ES-I3 (cell line): ENCODE measurements at regions not wholly inside any gene's neighbourhood (a gene's known extent, or its start where the extent isn't known, plus 50 kb on each side); places are given as distances from the start of the nearest gene placed in this dataset.
"Not testable (repeated sequence)": the region's sequence is repeated elsewhere in the genome, so short reads cannot be mapped to it uniquely, and the experiment has no call there.

Experiments
- H3K36me3 ChIP-seq: 2 replicates; pipeline ENCODE4 v1.6.1; 2013; ENCODE audit warnings: mild to moderate bottlenecking, low read length, control low read depth, moderate library complexity; ENCODE audit not compliant: insufficient read depth
- H3K4me1 ChIP-seq: 2 replicates; pipeline ENCODE4 v1.6.1; 2013; ENCODE audit warnings: mild to moderate bottlenecking, control low read depth, low read length; ENCODE audit not compliant: insufficient read depth
- H3K9ac ChIP-seq: 2 replicates; pipeline ENCODE4 v1.6.1; 2013; ENCODE audit warnings: low read depth, mild to moderate bottlenecking, low read length, moderate library complexity
- H3K9me3 ChIP-seq: 2 replicates; pipeline ENCODE4 v1.6.1; 2013; ENCODE audit warnings: mild to moderate bottlenecking, low read length, moderate library complexity; ENCODE audit not compliant: control insufficient read depth, insufficient read depth

DNA sequence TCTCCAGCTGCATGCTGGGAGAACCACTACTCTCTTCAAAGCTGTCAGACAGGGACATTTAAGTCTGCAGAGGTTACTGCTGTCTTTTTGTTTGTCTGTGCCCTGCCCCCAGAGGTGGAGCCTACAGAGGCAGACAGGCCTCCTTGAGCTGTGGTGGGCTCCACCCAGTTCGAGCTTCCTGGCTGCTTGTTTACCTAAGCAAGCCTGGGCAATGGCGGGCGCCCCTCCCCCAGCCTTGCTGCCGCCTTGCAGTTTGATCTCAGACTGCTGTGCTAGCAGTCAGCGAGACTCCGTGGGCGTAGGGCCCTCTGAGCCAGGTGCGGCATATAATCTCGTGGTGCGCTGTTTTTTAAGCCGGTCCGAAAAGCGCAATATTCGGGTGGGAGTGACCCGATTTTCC lies 215.0 kb downstream of the STIM2 start:
- not testable (repeated sequence) for H3K9me3 ChIP-seq

GRCh38 chr4:27078934-27079455 lies 218.4 kb downstream of the STIM2 start:
- H3K9me3 ChIP-seq: no peaks in the 10 kb centered on the region

More for the DNA sequence above, 215.0 kb downstream of the STIM2 start:
- H3K4me1 ChIP-seq, H3K36me3 ChIP-seq: not testable (repeated sequence)
- H3K9ac ChIP-seq: peak overlapping the region; percentile 17; the same call in 1 of the 2 replicates

DNA sequence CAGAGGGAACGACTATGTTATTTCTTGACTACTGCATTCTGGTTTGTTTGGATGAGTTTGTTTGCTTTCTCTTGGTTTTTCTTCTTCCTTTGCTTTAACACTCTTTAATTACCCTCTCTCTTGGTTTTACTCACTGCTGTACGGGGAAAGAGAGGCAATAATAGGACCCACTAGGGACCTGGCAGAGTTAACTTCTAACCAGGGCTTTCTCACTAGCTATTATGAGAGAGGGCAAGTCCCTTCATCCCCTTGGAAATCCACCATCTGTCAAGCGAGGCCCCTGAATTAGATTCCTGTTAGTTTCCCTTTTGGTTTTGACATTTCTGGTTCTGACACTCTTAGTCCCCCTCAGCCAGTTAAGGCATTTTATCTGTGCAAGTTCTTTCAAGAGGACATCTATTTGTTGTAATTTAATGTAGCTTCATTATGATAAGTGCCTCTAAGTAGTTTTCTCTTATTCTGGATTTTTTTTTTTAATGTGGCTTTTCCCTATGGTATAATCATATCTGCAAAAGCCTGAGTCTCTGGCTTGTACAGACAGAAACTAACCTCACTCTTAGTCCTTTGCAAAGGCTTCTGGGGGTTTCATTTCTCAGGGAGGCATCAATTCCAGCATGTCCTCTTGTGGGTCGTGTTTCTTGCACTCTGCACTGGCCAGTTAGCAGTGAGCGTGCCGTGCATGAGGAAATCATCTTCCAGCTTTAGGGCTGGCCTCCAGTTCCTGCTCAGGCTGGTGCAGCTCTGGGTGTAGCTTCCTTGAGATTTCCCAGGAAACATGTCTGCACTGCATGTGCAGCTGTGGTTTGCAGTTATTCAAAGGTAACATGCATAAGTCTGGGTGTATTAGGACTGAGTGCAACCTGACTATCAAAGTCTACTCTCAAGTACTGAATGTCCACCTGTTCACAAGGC lies 221.3 kb downstream of the STIM2 start:
- no peaks in the 10 kb centered on the region for H3K9me3 ChIP-seq
- no peaks in the 10 kb centered on the region for H3K36me3 ChIP-seq
- no peak overlapping the region for H3K9ac ChIP-seq
- H3K4me1 ChIP-seq: peaks cover 38% of the 10 kb centered on the region

More at GRCh38 chr4:27078934-27079455, 218.4 kb downstream of the STIM2 start:
- H3K36me3 ChIP-seq: no peaks in the 10 kb centered on the region
- no peak overlapping the region for H3K9ac ChIP-seq
- H3K4me1 ChIP-seq: peaks cover 22% of the 10 kb centered on the region

GRCh38 chr4:27082776-27083175 lies 222.1 kb downstream of the STIM2 start:
- Histone ChIP-seq H3K9ac (no peak overlapping the region), H3K9me3 (no peaks in the 10 kb centered on the region), H3K36me3 (no peaks in the 10 kb centered on the region), H3K4me1 (peaks cover 45% of the 10 kb centered on the region)

DNA sequence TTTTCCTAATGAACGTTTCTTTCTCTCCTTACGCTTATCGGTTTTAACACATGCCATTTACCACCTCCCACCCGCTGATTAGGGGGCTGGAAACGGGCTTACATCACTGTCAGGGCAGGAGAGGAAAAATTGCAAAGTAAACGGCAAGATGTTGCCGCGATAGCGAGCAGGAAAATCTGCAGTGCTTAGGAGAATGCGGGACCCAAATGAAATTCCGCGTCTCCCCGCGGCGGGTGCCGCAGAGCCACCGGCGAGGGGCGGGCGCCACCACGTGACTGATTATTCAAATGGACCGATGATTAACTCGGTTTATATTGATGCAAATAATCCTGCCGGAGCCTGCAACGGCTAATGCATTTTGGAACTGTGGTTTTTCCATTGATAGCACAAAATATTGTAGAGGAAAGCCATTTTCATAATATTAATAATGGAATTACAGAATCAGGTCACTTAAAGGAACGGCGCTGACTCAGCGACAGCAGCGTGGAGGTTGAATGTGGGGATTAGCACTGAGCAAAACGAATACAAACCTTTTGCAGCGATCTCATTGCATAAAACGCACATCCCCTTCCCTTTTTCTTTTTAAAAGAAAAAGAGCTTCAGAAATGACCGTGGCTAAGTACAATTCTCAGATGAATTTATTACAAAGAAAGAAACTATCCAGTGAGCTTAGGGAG lies 224.2 kb downstream of the STIM2 start:
- Histone ChIP-seq H3K36me3 (no peaks in the 10 kb centered on the region), H3K9ac (peak overlapping the region; percentile 64), H3K4me1 (peaks cover 60% of the 10 kb centered on the region), H3K9me3 (no peaks in the 10 kb centered on the region)

GRCh38 chr4:27085396-27085795 lies 224.8 kb downstream of the STIM2 start:
- peak overlapping the region; percentile 64 for H3K9ac ChIP-seq

DNA sequence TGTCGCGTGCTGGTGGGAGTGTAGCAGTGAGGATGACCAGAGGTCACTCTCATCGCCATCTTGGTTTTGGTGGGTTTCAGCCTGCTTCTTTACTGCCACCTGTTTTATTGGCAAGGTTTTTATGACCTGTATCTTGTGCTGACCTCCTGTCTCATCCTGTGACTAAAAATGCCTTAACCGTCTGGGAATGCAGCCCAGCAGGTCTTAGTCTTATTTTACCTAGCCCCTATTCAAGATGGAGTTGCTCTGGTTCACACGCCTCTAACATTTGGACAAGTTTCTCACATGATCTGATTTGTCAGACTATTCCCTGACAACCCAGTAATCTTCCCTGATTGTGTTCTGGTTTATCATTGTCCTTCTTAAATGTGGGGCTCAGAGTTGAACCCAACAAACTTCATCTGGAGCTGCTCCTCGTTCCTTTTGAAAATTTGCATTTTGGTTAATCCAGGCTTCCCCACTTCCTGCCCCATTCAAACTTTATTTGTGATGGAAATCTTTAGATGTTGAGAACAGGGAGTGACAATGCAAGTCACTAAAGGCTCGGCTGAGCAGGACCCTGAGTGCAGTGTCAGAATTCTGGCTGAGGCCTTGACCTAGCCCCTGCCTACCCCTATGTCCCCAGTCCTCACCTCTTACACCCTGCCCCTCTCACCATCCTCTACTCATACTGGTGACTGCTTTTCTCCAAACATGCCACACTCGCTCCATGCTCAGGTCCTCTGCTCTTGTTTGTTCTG lies 226.8 kb downstream of the STIM2 start:
- Histone ChIP-seq H3K9ac (no peak overlapping the region), H3K36me3 (no peaks in the 10 kb centered on the region), H3K4me1 (peaks cover 65% of the 10 kb centered on the region), H3K9me3 (no peaks in the 10 kb centered on the region)

More at GRCh38 chr4:27085396-27085795, 224.8 kb downstream of the STIM2 start:
- H3K36me3 ChIP-seq: no peaks in the 10 kb centered on the region
- no peaks in the 10 kb centered on the region for H3K9me3 ChIP-seq
- H3K4me1 ChIP-seq: peaks cover 66% of the 10 kb centered on the region

DNA sequence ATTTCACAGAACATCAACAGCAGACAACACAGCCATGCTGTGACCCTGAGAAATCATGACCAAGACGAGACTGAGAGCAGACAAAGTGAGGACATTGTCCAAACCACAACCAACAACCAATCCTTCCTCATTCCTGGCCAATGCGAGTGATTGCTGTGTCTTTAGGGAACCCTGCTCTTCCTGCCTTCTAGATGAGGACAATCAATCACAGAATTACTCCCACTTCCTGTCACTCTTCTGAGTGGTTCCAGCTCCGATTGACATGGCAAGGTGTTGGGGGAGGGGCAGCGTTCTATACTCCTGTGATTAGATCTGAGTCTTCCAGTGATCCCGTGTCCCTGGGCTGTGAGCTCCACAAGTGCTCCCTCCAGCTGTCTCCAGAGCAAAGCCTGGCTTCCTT lies 227.8 kb downstream of the STIM2 start:
- Histone ChIP-seq H3K36me3 (no peaks in the 10 kb centered on the region), H3K9me3 (no peaks in the 10 kb centered on the region), H3K9ac (no peak overlapping the region), H3K4me1 (peaks cover 65% of the 10 kb centered on the region)

- Histone ChIP-seq H3K4me1 (peaks cover 59% of the 10 kb centered on the region), H3K9me3 (no peaks in the 10 kb centered on the region)
Measured at GRCh38 chr4:27089186-27089585, 228.5 kb downstream of the STIM2 start.

GRCh38 chr4:27090406-27090805 lies 229.8 kb downstream of the STIM2 start:
- H3K36me3 ChIP-seq: no peaks in the 10 kb centered on the region
- H3K4me1 ChIP-seq: peaks cover 64% of the 10 kb centered on the region
- H3K9me3 ChIP-seq: no peaks in the 10 kb centered on the region
- H3K9ac ChIP-seq: no peak overlapping the region

More at GRCh38 chr4:27089186-27089585, 228.5 kb downstream of the STIM2 start:
- H3K9ac ChIP-seq: no peak overlapping the region
- H3K36me3 ChIP-seq: no peaks in the 10 kb centered on the region

- Histone ChIP-seq H3K9ac (no peak overlapping the region), H3K4me1 (peaks cover 51% of the 10 kb centered on the region), H3K36me3 (no peaks in the 10 kb centered on the region), H3K9me3 (no peaks in the 10 kb centered on the region)
Measured at GRCh38 chr4:27094224-27094623, 233.6 kb downstream of the STIM2 start.

DNA sequence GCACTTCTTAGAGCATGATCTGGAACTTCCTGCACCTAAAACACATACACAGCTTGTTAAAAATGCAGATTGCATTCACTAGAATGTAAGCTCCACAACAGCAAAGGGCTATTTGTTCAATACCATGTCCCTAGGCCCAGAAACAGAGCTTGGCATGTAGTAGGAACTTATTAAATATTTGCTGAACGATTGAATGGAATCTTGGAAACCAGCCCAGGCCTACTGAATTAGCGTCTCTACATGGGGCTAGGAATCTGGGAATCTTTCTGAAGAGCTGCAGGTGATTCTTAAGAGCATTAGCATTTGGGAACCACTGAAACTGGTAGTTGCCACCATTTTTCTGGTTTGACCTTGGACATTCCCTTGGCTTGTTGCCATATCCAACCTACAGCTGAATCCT lies 234.1 kb downstream of the STIM2 start:
- H3K9ac ChIP-seq: no peak overlapping the region
- H3K4me1 ChIP-seq: peaks cover 46% of the 10 kb centered on the region
- no peaks in the 10 kb centered on the region for H3K36me3 ChIP-seq
- H3K9me3 ChIP-seq: no peaks in the 10 kb centered on the region

GRCh38 chr4:27096142-27096824 lies 235.6 kb downstream of the STIM2 start:
- H3K36me3 ChIP-seq: no peaks in the 10 kb centered on the region
- H3K4me1 ChIP-seq: peaks cover 43% of the 10 kb centered on the region
- no peaks in the 10 kb centered on the region for H3K9me3 ChIP-seq
- H3K9ac ChIP-seq: no peak overlapping the region

DNA sequence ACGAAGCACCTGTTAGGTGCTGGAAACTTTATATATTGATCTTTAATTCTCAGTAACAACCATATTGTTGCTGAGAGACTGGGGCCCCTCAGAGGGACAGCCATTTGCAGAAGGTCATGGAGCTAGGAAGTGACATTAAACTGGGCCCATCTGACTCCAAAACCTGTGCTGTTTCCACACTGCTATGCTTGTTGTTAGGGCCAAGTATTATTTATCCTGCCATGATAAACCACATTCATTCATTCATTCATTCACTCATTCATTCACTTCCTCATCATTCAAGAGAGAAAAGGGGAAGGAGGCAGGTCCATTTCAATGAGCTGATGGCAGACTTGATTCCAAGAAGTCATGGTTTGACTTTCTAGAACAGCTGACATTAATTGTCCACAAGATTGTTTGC lies 237.4 kb downstream of the STIM2 start:
- Histone ChIP-seq H3K36me3 (no peaks in the 10 kb centered on the region), H3K9ac (no peak overlapping the region), H3K9me3 (no peaks in the 10 kb centered on the region), H3K4me1 (peaks cover 52% of the 10 kb centered on the region)
